ENCODE measurements at regions not wholly inside any gene's neighbourhood (a gene's known extent, or its start where the extent isn't known, plus 50 kb on each side); places are given as distances from the start of the nearest gene placed in this dataset.

GRCh38 chr9:90156318-90156717 is 486.3 kb downstream of the DIRAS2 start (continued):
- TF ChIP-seq, protein P1, sequence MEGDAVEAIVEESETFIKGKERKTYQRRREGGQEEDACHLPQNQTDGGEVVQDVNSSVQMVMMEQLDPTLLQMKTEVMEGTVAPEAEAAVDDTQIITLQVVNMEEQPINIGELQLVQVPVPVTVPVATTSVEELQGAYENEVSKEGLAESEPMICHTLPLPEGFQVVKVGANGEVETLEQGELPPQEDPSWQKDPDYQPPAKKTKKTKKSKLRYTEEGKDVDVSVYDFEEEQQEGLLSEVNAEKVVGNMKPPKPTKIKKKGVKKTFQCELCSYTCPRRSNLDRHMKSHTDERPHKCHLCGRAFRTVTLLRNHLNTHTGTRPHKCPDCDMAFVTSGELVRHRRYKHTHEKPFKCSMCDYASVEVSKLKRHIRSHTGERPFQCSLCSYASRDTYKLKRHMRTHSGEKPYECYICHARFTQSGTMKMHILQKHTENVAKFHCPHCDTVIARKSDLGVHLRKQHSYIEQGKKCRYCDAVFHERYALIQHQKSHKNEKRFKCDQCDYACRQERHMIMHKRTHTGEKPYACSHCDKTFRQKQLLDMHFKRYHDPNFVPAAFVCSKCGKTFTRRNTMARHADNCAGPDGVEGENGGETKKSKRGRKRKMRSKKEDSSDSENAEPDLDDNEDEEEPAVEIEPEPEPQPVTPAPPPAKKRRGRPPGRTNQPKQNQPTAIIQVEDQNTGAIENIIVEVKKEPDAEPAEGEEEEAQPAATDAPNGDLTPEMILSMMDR (conservative IDR thresholded peaks at IDR 0.05; ENCODE audit: low read depth in 2 of 2): no peak
- TF ChIP-seq STAT1 (IDR thresholded peaks at IDR 0.05; ENCODE audit: unreplicated experiment): no peak

DNA sequence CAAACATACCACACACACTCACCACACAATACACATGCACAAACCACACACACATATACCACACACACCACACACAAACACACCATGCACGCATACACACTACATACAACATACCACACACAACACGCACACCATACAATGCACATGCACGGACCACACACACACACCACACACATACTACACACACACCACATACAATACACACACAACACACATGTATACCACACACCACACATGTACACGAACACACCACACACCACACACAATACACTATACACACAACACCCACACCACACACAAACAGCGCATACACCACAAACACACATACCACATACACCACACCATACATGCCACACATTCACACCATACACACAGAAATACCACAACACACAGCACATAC is 480.3 kb downstream of the DIRAS2 start:
- no peak overlapping the region for H3K27ac Mint-ChIP-seq
- no peak overlapping the region for H3K4me3 Mint-ChIP-seq
- peaks cover 18% of the 10 kb centered on the region for H3K4me1 Mint-ChIP-seq
- Histone ChIP-seq H3K4me3 (no peak overlapping the region), H3K4me2 (no peak overlapping the region), H3K4me1 (ENCODE audit: insufficient read depth) (peaks cover 4% of the 10 kb centered on the region), H2AFZ (no peak overlapping the region), H3K79me2 (replicated peaks; ENCODE audit: insufficient read depth) (no peaks in the 10 kb centered on the region), H3K27me3 (ENCODE audit: insufficient read depth) (no peaks in the 10 kb centered on the region), H3F3A (replicated peaks; ENCODE audit: low read depth) (no peaks in the 10 kb centered on the region), H3K9me2 (ENCODE audit: insufficient read depth) (no peaks in the 10 kb centered on the region), H4K20me1 (replicated peaks; ENCODE audit: insufficient read depth) (no peaks in the 10 kb centered on the region), H3K36me3 (ENCODE audit: insufficient read depth) (no peaks in the 10 kb centered on the region), H3K27ac (ENCODE audit: low read depth) (no peak overlapping the region)
- H3K36me3 Mint-ChIP-seq (ENCODE audit: low read depth): no peaks in the 10 kb centered on the region
- no peaks in the 10 kb centered on the region for H3K27me3 Mint-ChIP-seq (ENCODE audit: insufficient read depth, low read depth, poor library complexity)
- DNase-seq (ENCODE audit: low spot score): no peak
- no peaks in the 10 kb centered on the region; the same call in 2 of the 3 replicates for H3K9me3 Mint-ChIP-seq
- no peak for ATAC-seq
- TF ChIP-seq EZH2 (IDR thresholded peaks at IDR 0.05; ENCODE audit: low read depth, unreplicated experiment): no peak
- no peak for TF ChIP-seq STAT1 (IDR thresholded peaks at IDR 0.05; ENCODE audit: unreplicated experiment)
- TF ChIP-seq, protein P2, sequence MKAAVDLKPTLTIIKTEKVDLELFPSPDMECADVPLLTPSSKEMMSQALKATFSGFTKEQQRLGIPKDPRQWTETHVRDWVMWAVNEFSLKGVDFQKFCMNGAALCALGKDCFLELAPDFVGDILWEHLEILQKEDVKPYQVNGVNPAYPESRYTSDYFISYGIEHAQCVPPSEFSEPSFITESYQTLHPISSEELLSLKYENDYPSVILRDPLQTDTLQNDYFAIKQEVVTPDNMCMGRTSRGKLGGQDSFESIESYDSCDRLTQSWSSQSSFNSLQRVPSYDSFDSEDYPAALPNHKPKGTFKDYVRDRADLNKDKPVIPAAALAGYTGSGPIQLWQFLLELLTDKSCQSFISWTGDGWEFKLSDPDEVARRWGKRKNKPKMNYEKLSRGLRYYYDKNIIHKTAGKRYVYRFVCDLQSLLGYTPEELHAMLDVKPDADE (IDR thresholded peaks at IDR 0.05): no peak
- no peak for TF ChIP-seq JUNB (IDR thresholded peaks at IDR 0.05; ENCODE audit: unreplicated experiment)
- TF ChIP-seq ZNF114 (CRISPR knock-in tag; IDR thresholded peaks at IDR 0.05): no peak
- TF ChIP-seq, protein P3, sequence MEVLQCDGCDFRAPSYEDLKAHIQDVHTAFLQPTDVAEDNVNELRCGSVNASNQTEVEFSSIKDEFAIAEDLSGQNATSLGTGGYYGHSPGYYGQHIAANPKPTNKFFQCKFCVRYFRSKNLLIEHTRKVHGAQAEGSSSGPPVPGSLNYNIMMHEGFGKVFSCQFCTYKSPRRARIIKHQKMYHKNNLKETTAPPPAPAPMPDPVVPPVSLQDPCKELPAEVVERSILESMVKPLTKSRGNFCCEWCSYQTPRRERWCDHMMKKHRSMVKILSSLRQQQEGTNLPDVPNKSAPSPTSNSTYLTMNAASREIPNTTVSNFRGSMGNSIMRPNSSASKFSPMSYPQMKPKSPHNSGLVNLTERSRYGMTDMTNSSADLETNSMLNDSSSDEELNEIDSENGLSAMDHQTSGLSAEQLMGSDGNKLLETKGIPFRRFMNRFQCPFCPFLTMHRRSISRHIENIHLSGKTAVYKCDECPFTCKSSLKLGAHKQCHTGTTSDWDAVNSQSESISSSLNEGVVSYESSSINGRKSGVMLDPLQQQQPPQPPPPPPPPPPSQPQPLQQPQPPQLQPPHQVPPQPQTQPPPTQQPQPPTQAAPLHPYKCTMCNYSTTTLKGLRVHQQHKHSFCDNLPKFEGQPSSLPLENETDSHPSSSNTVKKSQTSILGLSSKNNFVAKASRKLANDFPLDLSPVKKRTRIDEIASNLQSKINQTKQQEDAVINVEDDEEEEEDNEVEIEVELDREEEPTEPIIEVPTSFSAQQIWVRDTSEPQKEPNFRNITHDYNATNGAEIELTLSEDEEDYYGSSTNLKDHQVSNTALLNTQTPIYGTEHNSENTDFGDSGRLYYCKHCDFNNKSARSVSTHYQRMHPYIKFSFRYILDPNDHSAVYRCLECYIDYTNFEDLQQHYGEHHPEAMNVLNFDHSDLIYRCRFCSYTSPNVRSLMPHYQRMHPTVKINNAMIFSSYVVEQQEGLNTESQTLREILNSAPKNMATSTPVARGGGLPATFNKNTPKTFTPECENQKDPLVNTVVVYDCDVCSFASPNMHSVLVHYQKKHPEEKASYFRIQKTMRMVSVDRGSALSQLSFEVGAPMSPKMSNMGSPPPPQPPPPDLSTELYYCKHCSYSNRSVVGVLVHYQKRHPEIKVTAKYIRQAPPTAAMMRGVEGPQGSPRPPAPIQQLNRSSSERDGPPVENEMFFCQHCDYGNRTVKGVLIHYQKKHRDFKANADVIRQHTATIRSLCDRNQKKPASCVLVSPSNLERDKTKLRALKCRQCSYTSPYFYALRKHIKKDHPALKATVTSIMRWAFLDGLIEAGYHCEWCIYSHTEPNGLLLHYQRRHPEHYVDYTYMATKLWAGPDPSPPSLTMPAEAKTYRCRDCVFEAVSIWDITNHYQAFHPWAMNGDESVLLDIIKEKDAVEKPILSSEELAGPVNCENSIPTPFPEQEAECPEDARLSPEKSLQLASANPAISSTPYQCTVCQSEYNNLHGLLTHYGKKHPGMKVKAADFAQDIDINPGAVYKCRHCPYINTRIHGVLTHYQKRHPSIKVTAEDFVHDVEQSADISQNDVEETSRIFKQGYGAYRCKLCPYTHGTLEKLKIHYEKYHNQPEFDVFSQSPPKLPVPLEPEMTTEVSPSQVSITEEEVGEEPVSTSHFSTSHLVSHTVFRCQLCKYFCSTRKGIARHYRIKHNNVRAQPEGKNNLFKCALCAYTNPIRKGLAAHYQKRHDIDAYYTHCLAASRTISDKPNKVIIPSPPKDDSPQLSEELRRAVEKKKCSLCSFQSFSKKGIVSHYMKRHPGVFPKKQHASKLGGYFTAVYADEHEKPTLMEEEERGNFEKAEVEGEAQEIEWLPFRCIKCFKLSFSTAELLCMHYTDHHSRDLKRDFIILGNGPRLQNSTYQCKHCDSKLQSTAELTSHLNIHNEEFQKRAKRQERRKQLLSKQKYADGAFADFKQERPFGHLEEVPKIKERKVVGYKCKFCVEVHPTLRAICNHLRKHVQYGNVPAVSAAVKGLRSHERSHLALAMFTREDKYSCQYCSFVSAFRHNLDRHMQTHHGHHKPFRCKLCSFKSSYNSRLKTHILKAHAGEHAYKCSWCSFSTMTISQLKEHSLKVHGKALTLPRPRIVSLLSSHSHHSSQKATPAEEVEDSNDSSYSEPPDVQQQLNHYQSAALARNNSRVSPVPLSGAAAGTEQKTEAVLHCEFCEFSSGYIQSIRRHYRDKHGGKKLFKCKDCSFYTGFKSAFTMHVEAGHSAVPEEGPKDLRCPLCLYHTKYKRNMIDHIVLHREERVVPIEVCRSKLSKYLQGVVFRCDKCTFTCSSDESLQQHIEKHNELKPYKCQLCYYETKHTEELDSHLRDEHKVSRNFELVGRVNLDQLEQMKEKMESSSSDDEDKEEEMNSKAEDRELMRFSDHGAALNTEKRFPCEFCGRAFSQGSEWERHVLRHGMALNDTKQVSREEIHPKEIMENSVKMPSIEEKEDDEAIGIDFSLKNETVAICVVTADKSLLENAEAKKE (CRISPR knock-in tag; IDR thresholded peaks at IDR 0.05): no peak
- no peak for TF ChIP-seq EZH2phosphoT487 (IDR thresholded peaks at IDR 0.05; ENCODE audit: unreplicated experiment)
- no peak for TF ChIP-seq POLR2AphosphoS5 (IDR thresholded peaks at IDR 0.05; ENCODE audit: low read depth)
- TF ChIP-seq ZNF331 (CRISPR knock-in tag; IDR thresholded peaks at IDR 0.05; ENCODE audit: low read depth): no peak
- TF ChIP-seq NANOG (IDR thresholded peaks at IDR 0.05; ENCODE audit: borderline replicate concordance): no peak
- TF ChIP-seq, protein P4, sequence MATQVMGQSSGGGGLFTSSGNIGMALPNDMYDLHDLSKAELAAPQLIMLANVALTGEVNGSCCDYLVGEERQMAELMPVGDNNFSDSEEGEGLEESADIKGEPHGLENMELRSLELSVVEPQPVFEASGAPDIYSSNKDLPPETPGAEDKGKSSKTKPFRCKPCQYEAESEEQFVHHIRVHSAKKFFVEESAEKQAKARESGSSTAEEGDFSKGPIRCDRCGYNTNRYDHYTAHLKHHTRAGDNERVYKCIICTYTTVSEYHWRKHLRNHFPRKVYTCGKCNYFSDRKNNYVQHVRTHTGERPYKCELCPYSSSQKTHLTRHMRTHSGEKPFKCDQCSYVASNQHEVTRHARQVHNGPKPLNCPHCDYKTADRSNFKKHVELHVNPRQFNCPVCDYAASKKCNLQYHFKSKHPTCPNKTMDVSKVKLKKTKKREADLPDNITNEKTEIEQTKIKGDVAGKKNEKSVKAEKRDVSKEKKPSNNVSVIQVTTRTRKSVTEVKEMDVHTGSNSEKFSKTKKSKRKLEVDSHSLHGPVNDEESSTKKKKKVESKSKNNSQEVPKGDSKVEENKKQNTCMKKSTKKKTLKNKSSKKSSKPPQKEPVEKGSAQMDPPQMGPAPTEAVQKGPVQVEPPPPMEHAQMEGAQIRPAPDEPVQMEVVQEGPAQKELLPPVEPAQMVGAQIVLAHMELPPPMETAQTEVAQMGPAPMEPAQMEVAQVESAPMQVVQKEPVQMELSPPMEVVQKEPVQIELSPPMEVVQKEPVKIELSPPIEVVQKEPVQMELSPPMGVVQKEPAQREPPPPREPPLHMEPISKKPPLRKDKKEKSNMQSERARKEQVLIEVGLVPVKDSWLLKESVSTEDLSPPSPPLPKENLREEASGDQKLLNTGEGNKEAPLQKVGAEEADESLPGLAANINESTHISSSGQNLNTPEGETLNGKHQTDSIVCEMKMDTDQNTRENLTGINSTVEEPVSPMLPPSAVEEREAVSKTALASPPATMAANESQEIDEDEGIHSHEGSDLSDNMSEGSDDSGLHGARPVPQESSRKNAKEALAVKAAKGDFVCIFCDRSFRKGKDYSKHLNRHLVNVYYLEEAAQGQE (IDR thresholded peaks at IDR 0.05; ENCODE audit: unreplicated experiment): no peak

Data from GM23338 (cell line).